ENCODE measurements at regions not wholly inside any gene's neighbourhood (a gene's known extent, or its start where the extent isn't known, plus 50 kb on each side); places are given as distances from the start of the nearest gene placed in this dataset.

- DNase-seq (no peak), FAIRE-seq (no peak)
- no peaks in the 10 kb centered on the region for H3K9me3 ChIP-seq (ENCODE audit: control insufficient read depth in 2 of 3, insufficient read depth in 1 of 3, low read length in 3 of 3)
- H3K9ac ChIP-seq (ENCODE audit: low read length in 3 of 3) = no peak overlapping the region
- H3K36me3 ChIP-seq (ENCODE audit: control insufficient read depth in 2 of 3, insufficient read depth in 3 of 3, low read length in 3 of 3) = no peaks in the 10 kb centered on the region
- no peak for TF ChIP-seq CTCF (IDR thresholded peaks at IDR 0.05; ENCODE audit: borderline replicate concordance, extremely low read depth, insufficient read depth)
- no peaks in the 10 kb centered on the region for H3K4me1 ChIP-seq (ENCODE audit: control insufficient read depth in 2 of 3, insufficient read depth in 2 of 3, low read depth in 1 of 3, low read length in 3 of 3)
- H3K27ac ChIP-seq (ENCODE audit: low read depth in 2 of 2, low read length in 2 of 2) = no peak overlapping the region
- no peaks in the 10 kb centered on the region for H3K27me3 ChIP-seq (ENCODE audit: control insufficient read depth, insufficient read depth, low read length)
- H3K4me3 ChIP-seq (ENCODE audit: low read length in 3 of 3) = no peak overlapping the region
- intact Hi-C loops (cut with DNase I) = no loop called here
Observed at GRCh38 chrX:137667776-137668175, 101.8 kb downstream of the ZIC3 start.

GRCh38 chrX:137684591-137684990 is 118.7 kb downstream of the ZIC3 start:
- FAIRE-seq (no peak), DNase-seq (no peak)
- H3K36me3 ChIP-seq (ENCODE audit: control insufficient read depth in 2 of 3, insufficient read depth in 3 of 3, low read length in 3 of 3) = no peaks in the 10 kb centered on the region
- no peak overlapping the region for H3K27ac ChIP-seq (ENCODE audit: low read depth in 2 of 2, low read length in 2 of 2)
- no peaks in the 10 kb centered on the region for H3K27me3 ChIP-seq (ENCODE audit: control insufficient read depth, insufficient read depth, low read length)
- intact Hi-C loops (cut with DNase I) = no loop called here
- no peak for TF ChIP-seq CTCF (IDR thresholded peaks at IDR 0.05; ENCODE audit: borderline replicate concordance, extremely low read depth, insufficient read depth)
- no peaks in the 10 kb centered on the region for H3K4me1 ChIP-seq (ENCODE audit: control insufficient read depth in 2 of 3, insufficient read depth in 2 of 3, low read depth in 1 of 3, low read length in 3 of 3)
- no peak overlapping the region for H3K9ac ChIP-seq (ENCODE audit: low read length in 3 of 3)
- H3K9me3 ChIP-seq (ENCODE audit: control insufficient read depth in 2 of 3, insufficient read depth in 1 of 3, low read length in 3 of 3) = no peaks in the 10 kb centered on the region
- no peak overlapping the region for H3K4me3 ChIP-seq (ENCODE audit: low read length in 3 of 3)

DNA sequence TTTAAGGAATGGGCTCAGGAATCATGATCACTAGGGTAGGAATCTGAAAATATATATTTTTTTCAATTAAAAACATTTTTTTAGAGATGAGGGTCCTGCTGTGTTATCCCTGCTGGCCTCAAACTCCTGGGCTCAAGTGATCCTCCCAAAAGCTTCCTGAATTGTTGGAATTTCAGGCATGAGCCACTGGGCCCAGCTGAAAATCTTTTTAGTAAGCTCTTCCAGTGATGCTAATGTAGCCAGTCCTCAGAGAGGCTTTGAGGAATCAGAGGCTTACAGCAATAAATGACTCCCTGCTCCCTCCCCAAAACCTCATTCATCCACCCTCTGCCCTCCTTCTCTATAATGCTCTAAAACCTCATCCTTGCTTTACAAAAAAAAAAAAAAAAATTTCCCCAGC is 129.5 kb downstream of the ZIC3 start:
- no peak for FAIRE-seq
- intact Hi-C loops (cut with DNase I) = no loop called here
- DNase-seq = no peak

More for the DNA sequence above, 129.5 kb downstream of the ZIC3 start:
- no peak overlapping the region for H3K9ac ChIP-seq (ENCODE audit: low read length in 3 of 3)
- H3K27ac ChIP-seq (ENCODE audit: low read depth in 2 of 2, low read length in 2 of 2) = no peak overlapping the region
- no peaks in the 10 kb centered on the region for H3K9me3 ChIP-seq (ENCODE audit: control insufficient read depth in 2 of 3, insufficient read depth in 1 of 3, low read length in 3 of 3)
- H3K4me3 ChIP-seq (ENCODE audit: low read length in 3 of 3) = no peak overlapping the region
- TF ChIP-seq CTCF (IDR thresholded peaks at IDR 0.05; ENCODE audit: borderline replicate concordance, extremely low read depth, insufficient read depth) = no peak
- no peaks in the 10 kb centered on the region for H3K27me3 ChIP-seq (ENCODE audit: control insufficient read depth, insufficient read depth, low read length)
- no peaks in the 10 kb centered on the region for H3K4me1 ChIP-seq (ENCODE audit: control insufficient read depth in 2 of 3, insufficient read depth in 2 of 3, low read depth in 1 of 3, low read length in 3 of 3)
- H3K36me3 ChIP-seq (ENCODE audit: control insufficient read depth in 2 of 3, insufficient read depth in 3 of 3, low read length in 3 of 3) = no peaks in the 10 kb centered on the region
